GM19452 (cell line): ENCODE measurements at regions not wholly inside any gene's neighbourhood (a gene's known extent, or its start where the extent isn't known, plus 50 kb on each side); places are given as distances from the start of the nearest gene placed in this dataset.

Experiments used
- ATAC-seq: cut with Tn5 transposase; IDR thresholded peaks from one replicate; pipeline ENCODE4 v1.9.1; 2021; ENCODE audit not compliant: unreplicated experiment

GRCh38 chr1:38270849-38271633, 224.4 kb upstream of the POU3F1 start:
- no peak for ATAC-seq

DNA sequence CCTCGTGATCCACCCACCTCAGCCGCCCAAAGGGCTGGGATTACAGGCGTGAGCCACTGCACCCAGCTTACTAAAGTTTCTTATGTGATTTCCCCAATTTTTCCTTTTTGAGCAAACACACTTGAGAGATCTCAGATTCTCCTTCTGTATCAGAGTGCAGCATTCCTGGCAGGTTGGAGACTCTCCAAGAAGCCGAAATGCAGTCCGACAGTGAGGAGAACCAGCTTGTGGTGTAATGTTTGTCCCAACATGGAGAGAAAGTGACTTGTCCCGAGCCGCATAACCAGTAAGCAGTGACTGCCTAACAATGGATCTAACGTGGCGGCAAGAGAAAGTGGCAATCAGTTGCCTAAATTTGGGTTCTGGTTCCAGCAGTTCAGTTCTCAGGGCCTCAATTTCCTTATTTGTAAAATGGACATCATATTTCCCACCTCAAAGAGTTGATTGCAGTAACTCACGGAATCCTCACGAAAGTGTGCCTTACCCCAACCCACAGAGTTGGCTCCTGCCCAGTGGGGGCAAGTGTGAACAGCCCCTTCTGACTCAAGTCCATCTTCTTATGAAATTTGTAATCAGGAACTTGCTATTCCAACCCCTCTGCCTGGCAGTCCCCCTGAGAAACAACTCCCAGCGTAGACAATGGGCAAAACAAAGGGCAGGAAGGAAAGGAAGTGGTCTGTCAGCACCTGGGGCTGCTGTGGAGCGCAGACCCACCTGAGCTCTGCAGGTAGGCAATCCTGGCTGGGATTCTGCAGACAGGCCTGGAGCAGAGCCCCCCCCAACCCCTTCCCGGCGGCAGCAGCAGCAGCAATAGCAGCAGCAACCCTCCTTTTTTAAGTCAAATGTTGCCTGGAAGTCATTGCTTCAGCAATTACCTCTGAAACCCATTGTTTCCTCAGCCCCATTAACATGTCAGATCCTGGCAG, 223.6 kb upstream of the POU3F1 start:
- no peak for ATAC-seq

GRCh38 chr1:38268226-38268625, 221.6 kb upstream of the POU3F1 start:
- ATAC-seq, result no peak

DNA sequence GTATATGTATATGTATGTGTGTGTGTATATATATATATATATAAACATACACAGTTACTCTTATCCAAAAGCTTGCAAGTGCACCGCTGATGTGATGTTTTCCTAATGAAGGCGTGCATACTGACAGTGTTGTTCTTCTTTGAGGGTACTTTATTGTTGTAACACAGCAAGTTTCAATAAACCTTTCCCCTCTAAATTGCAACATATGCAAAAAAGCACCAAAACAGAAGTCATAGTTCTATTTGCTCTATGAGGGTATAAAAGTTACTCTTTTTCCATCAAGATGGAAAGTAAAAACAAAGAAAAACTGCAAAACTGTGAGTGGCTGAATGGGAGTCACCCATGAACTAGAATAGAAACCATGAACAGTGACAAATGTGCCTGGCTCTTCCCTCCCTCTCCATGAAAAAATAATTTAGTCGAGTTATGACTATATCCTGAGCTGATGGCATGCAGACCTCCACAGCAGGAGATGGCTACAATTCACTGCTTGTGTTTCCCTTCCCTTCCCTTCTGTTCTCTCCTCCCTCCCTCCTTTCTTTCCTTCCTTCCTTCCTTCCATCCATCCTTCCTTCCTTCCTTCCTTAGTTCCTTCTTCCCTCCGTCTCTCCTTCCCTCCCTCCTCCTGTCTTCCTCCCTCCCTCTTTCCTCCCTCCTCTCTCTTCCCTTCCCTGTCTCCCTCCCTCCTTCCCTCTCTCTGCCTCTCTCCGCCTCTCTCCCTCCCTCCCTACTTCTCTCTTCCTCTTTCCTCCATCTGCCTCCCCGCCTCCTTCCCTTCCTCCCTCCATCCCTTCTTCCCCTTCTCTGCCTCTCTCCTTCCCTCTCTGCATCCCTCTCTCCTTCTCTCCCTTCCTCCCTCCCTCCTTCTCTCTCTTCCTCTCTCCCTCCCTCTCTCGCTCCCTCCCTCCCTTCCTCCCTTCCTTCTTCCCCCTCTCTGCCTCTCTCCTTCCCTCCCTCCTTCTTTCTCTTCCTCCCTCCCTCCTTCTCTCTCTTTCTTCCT, 220.7 kb upstream of the POU3F1 start:
- no peak for ATAC-seq

GRCh38 chr1:38266197-38266520, 219.6 kb upstream of the POU3F1 start:
- ATAC-seq, result no peak

DNA sequence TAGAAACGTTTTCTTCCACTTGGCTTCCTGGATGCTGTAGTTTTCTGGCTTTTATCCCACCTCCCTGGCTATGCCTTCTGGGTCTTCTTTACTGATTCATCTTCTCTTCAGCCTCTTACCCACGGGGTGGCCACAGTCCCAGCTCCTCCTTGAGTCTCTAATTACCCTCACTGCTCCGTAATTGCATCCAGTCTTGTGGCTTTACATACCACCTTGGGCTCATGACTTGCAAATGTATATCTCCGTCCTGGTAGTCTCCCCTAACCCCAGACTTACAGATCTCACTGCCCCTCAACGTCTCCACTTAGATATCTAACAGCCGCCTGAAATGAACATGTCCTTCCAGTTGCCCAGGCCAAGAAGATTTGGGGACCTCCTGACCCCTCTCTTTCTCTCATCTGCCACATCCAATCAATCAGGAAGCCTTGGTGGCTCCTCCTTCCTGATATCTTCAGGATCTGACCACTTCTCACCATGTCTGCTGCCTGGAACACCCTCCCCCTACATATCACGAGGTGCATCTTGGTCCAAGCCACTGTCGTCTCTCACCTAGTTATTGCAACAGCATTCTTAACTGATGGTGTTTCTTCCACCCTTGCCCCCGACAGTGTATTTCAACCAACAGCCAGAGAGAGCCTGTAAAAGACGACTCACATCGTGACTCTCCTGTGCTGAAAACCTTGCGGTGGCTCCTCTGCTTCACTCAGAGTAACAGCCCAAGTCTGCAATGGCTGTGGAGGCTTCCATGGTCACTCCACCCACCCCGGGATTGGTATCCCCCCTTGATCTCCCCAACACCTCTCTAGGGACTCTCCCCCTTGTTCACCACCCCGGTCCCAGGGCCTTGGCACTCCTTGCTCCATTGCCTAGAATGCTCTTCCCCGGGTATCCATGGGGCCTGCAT, 219.0 kb upstream of the POU3F1 start:
- ATAC-seq, result no peak

GRCh38 chr1:38263438-38263837, 216.8 kb upstream of the POU3F1 start:
- no peak for ATAC-seq

GRCh38 chr1:38261574-38261973, 215.0 kb upstream of the POU3F1 start:
- ATAC-seq, result no peak

- no peak for ATAC-seq
These were observed 211.6 kb upstream of the POU3F1 start for GRCh38 chr1:38258085-38258627.

- ATAC-seq, result no peak
These were observed 210.8 kb upstream of the POU3F1 start for GRCh38 chr1:38257374-38257773.

GRCh38 chr1:38256072-38256471, 209.5 kb upstream of the POU3F1 start:
- no peak for ATAC-seq

- ATAC-seq, result no peak
These were observed 206.7 kb upstream of the POU3F1 start for GRCh38 chr1:38253314-38253713.

DNA sequence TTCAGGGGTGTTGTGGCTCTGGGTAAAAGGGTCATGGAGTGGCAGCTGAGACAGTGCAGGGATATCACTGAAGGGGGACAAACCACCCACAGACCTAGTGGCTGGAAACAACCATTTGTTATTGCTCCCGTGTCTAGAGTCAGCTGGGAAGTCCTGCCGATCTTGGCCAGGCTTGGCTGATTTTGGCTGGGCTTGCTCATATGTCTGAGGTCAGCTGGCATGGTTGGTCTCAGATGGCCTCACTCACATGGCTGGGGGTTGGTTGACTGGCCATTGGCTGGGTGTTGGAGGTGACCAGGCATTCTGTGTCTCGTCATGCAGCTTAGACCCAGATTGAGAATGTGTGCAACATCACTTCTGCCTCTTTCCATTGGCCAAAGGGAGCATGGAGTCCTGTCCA, 203.8 kb upstream of the POU3F1 start:
- ATAC-seq, result no peak

GRCh38 chr1:38249001-38249400, 202.4 kb upstream of the POU3F1 start:
- no peak for ATAC-seq

GRCh38 chr1:38246955-38247952, 200.7 kb upstream of the POU3F1 start:
- ATAC-seq, result no peak

- ATAC-seq, result no peak
These were observed 197.7 kb upstream of the POU3F1 start for GRCh38 chr1:38244218-38244845.

DNA sequence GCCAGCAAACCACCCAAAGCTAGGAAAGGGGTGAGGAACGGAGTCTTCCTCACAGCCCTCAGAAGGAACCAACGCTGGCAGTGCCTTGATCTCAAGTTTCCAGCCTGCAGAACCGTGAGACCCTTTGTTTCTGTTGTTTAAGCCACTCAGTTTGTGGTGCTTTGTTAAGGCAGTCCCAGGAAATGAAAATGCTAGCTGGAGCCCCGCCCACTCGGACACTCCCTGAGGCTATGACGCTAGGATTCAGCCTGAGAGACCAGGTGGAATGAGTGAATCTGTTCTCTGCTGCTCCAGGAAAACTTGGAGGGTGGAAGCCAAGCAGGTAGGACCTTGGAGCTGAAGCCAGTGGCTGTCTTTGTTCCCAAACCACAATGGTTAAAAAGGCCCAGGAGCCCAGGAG, 196.5 kb upstream of the POU3F1 start:
- no peak for ATAC-seq

DNA sequence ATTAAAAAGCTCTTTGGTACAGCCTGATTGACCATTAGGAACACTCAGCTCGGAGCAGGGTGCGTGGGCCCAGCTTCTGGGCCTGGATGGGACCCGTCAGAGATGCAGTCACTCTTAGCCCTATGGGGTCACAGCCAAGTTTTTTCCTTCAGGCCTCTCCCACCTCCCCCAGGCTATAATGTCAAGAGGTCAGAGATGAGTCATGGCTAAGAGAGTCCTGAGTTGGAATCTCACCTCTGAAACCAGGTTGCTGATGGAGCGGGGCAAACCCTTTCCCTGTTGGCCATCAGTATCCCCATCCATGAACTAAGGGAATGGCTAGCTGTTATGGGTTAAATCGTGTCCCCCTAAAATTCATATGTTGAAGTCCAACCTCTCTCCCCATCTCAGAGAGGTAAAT, 195.9 kb upstream of the POU3F1 start:
- ATAC-seq, result no peak
